Liver (tissue), 8 donors: ENCODE measurements at regions not wholly inside any gene's neighbourhood (a gene's known extent, or its start where the extent isn't known, plus 50 kb on each side); places are given as distances from the start of the nearest gene placed in this dataset.

Experiments used
- DNase-seq: peaks from one replicate; pipeline ENCODE4 v3.0.0-alpha.2; 2017; ENCODE audit warnings: low spot score
- H3K27ac ChIP-seq, 2 donors: one replicate each; pipeline ENCODE4 v1.7.0; 2013; ENCODE audit warnings: inconsistent platforms in 2 of 2, low read length in 2 of 2, control low read depth in 1 of 2, low read depth in 1 of 2, mild to moderate bottlenecking in 1 of 2
- H3K27me3 ChIP-seq, 4 donors: one replicate each; pipeline versions ENCODE4 v1.6.1 to v1.7.0; 2013; ENCODE audit warnings: low read length in 3 of 4, inconsistent platforms in 1 of 4, mild to moderate bottlenecking in 1 of 4, moderate library complexity in 1 of 4; ENCODE audit not compliant: control insufficient read depth in 4 of 4, insufficient read depth in 4 of 4
- H3K36me3 ChIP-seq, 4 donors: one replicate each; pipeline versions ENCODE4 v1.6.1 to v1.7.0; 2013; ENCODE audit warnings: low read length in 3 of 4, mild to moderate bottlenecking in 3 of 4, low read depth in 1 of 4, moderate library complexity in 1 of 4; ENCODE audit not compliant: control insufficient read depth in 4 of 4, insufficient read depth in 3 of 4
- H3K4me1 ChIP-seq, 4 donors: one replicate each; pipeline versions ENCODE4 v1.6.1 to v1.7.0; 2013; ENCODE audit warnings: low read length in 3 of 4, mild to moderate bottlenecking in 3 of 4, moderate library complexity in 1 of 4; ENCODE audit not compliant: control insufficient read depth in 4 of 4, insufficient read depth in 4 of 4
- H3K4me3 ChIP-seq, 3 donors: one replicate each; pipeline versions ENCODE4 v1.6.1 to v1.7.0; 2013; ENCODE audit warnings: low read length in 3 of 3, control low read depth in 1 of 3, low read depth in 1 of 3, mild to moderate bottlenecking in 1 of 3
- H3K9ac ChIP-seq, 2 donors: one replicate each; pipeline ENCODE4 v1.7.0; 2013; ENCODE audit warnings: low read length in 2 of 2, mild to moderate bottlenecking in 2 of 2, moderate library complexity in 2 of 2, control low read depth in 1 of 2, low read depth in 1 of 2
- H3K9me3 ChIP-seq, 4 donors: one replicate each; pipeline versions ENCODE4 v1.6.1 to v1.7.0; 2013; ENCODE audit warnings: low read length in 3 of 4; ENCODE audit not compliant: control insufficient read depth in 4 of 4
- ATF3 ChIP-seq: IDR thresholded peaks from 2 replicates; pipeline ENCODE4 v1.6.1; 2016; ENCODE audit warnings: antibody characterized with exemption
- CTCF ChIP-seq: fragments of 150-350 bp; IDR thresholded peaks from 2 replicates; pipeline ENCODE4 v1.5.1; 2017; ENCODE audit warnings: improper control_type of control experiment, low read depth, low read length; ENCODE audit not compliant: missing input control
- EGR1 ChIP-seq, 2 donors: IDR thresholded peaks; 2 replicates each; pipeline ENCODE4 v1.6.1; 2016 to 2018; ENCODE audit warnings: antibody characterized with exemption in 2 of 2, low read depth in 2 of 2
- FOXA1 ChIP-seq: IDR thresholded peaks from 2 replicates; pipeline ENCODE4 v1.6.1; 2016; ENCODE audit warnings: antibody characterized with exemption
- FOXA2 ChIP-seq: IDR thresholded peaks from 2 replicates; pipeline ENCODE4 v1.6.1; 2016; ENCODE audit warnings: antibody characterized with exemption
- GABPA ChIP-seq, 2 donors: IDR thresholded peaks in 1 of 2; conservative IDR thresholded peaks in 1 of 2; 2 replicates each; pipeline ENCODE4 v1.6.1; 2016; ENCODE audit warnings: antibody characterized with exemption in 2 of 2, mild to moderate bottlenecking in 1 of 2, moderate library complexity in 1 of 2
- HNF4A ChIP-seq, 2 donors: conservative IDR thresholded peaks; 2 replicates each; pipeline ENCODE4 v1.6.1; 2016; ENCODE audit warnings: antibody characterized with exemption in 2 of 2, mild to moderate bottlenecking in 2 of 2
- HNF4G ChIP-seq: IDR thresholded peaks from 2 replicates; pipeline ENCODE4 v1.6.1; 2016; ENCODE audit warnings: antibody characterized with exemption
- JUND ChIP-seq, 2 donors: IDR thresholded peaks; 2 replicates each; pipeline ENCODE4 v1.6.1; 2016; ENCODE audit warnings: antibody characterized with exemption in 2 of 2
- MAX ChIP-seq: IDR thresholded peaks from 2 replicates; pipeline ENCODE4 v1.6.1; 2016; ENCODE audit warnings: antibody characterized with exemption
- NR2F2 ChIP-seq: IDR thresholded peaks from 2 replicates; pipeline ENCODE4 v1.6.1; 2016; ENCODE audit warnings: antibody characterized with exemption
- RAD21 ChIP-seq, 2 donors: IDR thresholded peaks; 2 replicates each; pipeline ENCODE4 v1.6.1; 2016; ENCODE audit warnings: antibody characterized with exemption in 2 of 2, mild to moderate bottlenecking in 2 of 2
- RXRA ChIP-seq, 2 donors: IDR thresholded peaks; 2 replicates each; pipeline ENCODE4 v1.6.1; 2017 to 2018; ENCODE audit warnings: antibody characterized with exemption in 2 of 2, mild to moderate bottlenecking in 1 of 2
- SP1 ChIP-seq: IDR thresholded peaks from 2 replicates; pipeline ENCODE4 v1.6.1; 2018; ENCODE audit warnings: antibody characterized with exemption, mild to moderate bottlenecking
- TAF1 ChIP-seq: conservative IDR thresholded peaks from 2 replicates; pipeline ENCODE4 v1.6.1; 2016; ENCODE audit warnings: antibody characterized with exemption, mild to moderate bottlenecking
- YY1 ChIP-seq: IDR thresholded peaks from 2 replicates; pipeline ENCODE4 v1.6.1; 2016; ENCODE audit warnings: antibody characterized with exemption, mild to moderate bottlenecking
- ZBTB33 ChIP-seq: IDR thresholded peaks from 2 replicates; pipeline ENCODE4 v1.6.1; 2016; ENCODE audit warnings: antibody characterized with exemption
- WGBS: extraction: QIAGEN DNeasy Blood & Tissue Kit; methylation state at CpG from one replicate; pipeline ENCODE4 v1.1.7; 2013; 5-methylcytosine and 5-hydroxymethylcytosine counted together
- donor health status: healthy.
- donor health status: healthy.
- donor health status: healthy.
- donor health status: healthy.
- donor health status: healthy.

GRCh38 chr3:28700728-28701127 lies 352.1 kb upstream of the AZI2 start:
- no peaks in the 10 kb centered on the region for H3K4me1 ChIP-seq
- no peak overlapping the region for H3K9ac ChIP-seq
- DNase-seq, result no peak
- no peaks in the 10 kb centered on the region for H3K27me3 ChIP-seq
- TF ChIP-seq FOXA1 (no peak), RXRA (IDR thresholded peaks at IDR 0.05) (no peak), HNF4G (no peak), RAD21 (IDR thresholded peaks at IDR 0.05) (no peak), CTCF (no peak), SP1 (no peak)
- no peak overlapping the region for H3K4me3 ChIP-seq
- WGBS, result 94% methylated on average over 5 of the region's 5 CpGs
- no peaks in the 10 kb centered on the region for H3K9me3 ChIP-seq
- H3K36me3 ChIP-seq, result no peaks in the 10 kb centered on the region
- H3K27ac ChIP-seq, result no peak overlapping the region

GRCh38 chr3:28703843-28704242 lies 355.2 kb upstream of the AZI2 start:
- no peak overlapping the region for H3K9ac ChIP-seq
- DNase-seq, result no peak
- no peaks in the 10 kb centered on the region for H3K36me3 ChIP-seq
- H3K27ac ChIP-seq, result no peak overlapping the region
- H3K4me3 ChIP-seq, result no peak overlapping the region
- TF ChIP-seq RAD21 (IDR thresholded peaks at IDR 0.05) (no peak), GABPA (IDR thresholded peaks at IDR 0.05 in 1 of 2, conservative IDR thresholded peaks at IDR 0.05 in 1 of 2) (no peak), FOXA2 (no peak), YY1 (no peak), ZBTB33 (no peak), TAF1 (no peak), HNF4G (no peak), NR2F2 (no peak), MAX (no peak), JUND (IDR thresholded peaks at IDR 0.05) (no peak), ATF3 (no peak), SP1 (no peak), RXRA (IDR thresholded peaks at IDR 0.05) (no peak), EGR1 (IDR thresholded peaks at IDR 0.05; ENCODE audit: low read depth in 2 of 2) (no peak), FOXA1 (no peak), HNF4A (conservative IDR thresholded peaks at IDR 0.05) (no peak), CTCF (no peak)
- no peaks in the 10 kb centered on the region for H3K4me1 ChIP-seq
- H3K9me3 ChIP-seq, result no peaks in the 10 kb centered on the region
- H3K27me3 ChIP-seq, result no peaks in the 10 kb centered on the region
